NT2/D1 (cell line): ENCODE measurements at regions not wholly inside any gene's neighbourhood (a gene's known extent, or its start where the extent isn't known, plus 50 kb on each side); places are given as distances from the start of the nearest gene placed in this dataset.

Experiments
- SUZ12 ChIP-seq: IDR thresholded peaks from 2 replicates; pipeline ENCODE4 v1.6.1; 2011; ENCODE audit not compliant: insufficient read length, insufficient read depth; ENCODE audit errors: extremely low read depth
- YY1 ChIP-seq: IDR thresholded peaks from 2 replicates; pipeline ENCODE4 v1.6.1; 2011; ENCODE audit not compliant: insufficient read length, insufficient read depth
- ZNF274 ChIP-seq: IDR thresholded peaks from 2 replicates; pipeline ENCODE4 v1.6.1; 2011; ENCODE audit warnings: mild to moderate bottlenecking, low read depth, low read length

DNA sequence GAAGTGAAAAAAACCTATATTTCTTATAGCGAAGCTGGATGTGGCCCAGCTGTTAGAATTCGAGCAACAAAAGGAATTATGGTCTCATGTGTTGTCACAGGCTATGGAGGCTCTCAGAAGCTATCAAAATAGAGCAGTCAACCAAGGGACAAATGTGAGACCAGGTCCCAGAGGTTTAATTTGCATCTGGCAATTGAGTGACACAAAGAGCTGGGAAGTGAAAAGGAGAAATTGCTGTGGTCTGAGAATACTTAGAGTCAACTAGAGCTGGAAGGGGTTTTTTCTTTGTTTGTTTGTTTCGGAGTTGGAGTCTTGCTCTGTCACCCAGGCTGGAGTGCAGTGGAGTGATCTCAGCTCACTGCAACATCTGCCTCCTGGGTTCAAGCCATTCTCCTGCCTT is 61.3 kb upstream of the SMAD3 start:
- TF ChIP-seq YY1 (no peak), ZNF274 (no peak), SUZ12 (no peak)
